B cell (primary cell): ENCODE measurements at regions not wholly inside any gene's neighbourhood (a gene's known extent, or its start where the extent isn't known, plus 50 kb on each side); places are given as distances from the start of the nearest gene placed in this dataset.

ENCODE experiments used
- ATAC-seq: fragments of 200-7000 bp; cut with Tn5 transposase; one replicate; pipeline ENCODE4 v1.10.0; 2021; ENCODE audit warnings: low read depth, mild to moderate bottlenecking, moderate number of reproducible peaks, moderate library complexity
- CTCF ChIA-PET: fragments of 350-600 bp; sonication (Branson Sonifier 250); formaldehyde crosslinking; loops from one replicate; lab custom pipeline; 2021; ENCODE audit warnings: antibody characterized with exemption, inconsistent platforms; lab: Charles Lee
- POLR2A ChIA-PET: fragments of 350-600 bp; sonication (Branson Sonifier 250); formaldehyde crosslinking; loops from one replicate; lab custom pipeline; 2021; ENCODE audit warnings: antibody characterized with exemption; lab: Charles Lee
- DNase-seq: peaks from one replicate; pipeline ENCODE4 v3.0.0; 2013
- H2AFZ ChIP-seq: 2 replicates; pipeline ENCODE4 v1.6.1; 2012; ENCODE audit warnings: mild to moderate bottlenecking, low read depth, low read length; ENCODE audit not compliant: insufficient read depth, poor library complexity, severe bottlenecking
- H3K27ac ChIP-seq, 2 donors: 1 replicate in 1 of 2; 2 replicates in 1 of 2; pipeline ENCODE4 v1.5.1; 2012 to 2013; ENCODE audit warnings: low read length in 2 of 2, mild to moderate bottlenecking in 2 of 2, moderate library complexity in 1 of 2
- H3K27me3 ChIP-seq, 4 experiments: fragments of 200-600 bp in 1 of 4; sonication (generic) in 1 of 4; replicated peaks in 1 of 4; 1 replicate in 2 of 4; 2 replicates in 2 of 4; pipeline versions ENCODE4 v1.6.1 to v1.7.0; 2013 to 2016; ENCODE audit warnings: low read length in 3 of 4, mild to moderate bottlenecking in 2 of 4, mixed read lengths in 1 of 4, moderate library complexity in 1 of 4; ENCODE audit not compliant: insufficient read depth in 4 of 4, control insufficient read depth in 3 of 4; ENCODE audit errors: control extremely low read depth in 1 of 4
- H3K36me3 ChIP-seq, 2 experiments: replicated peaks in 1 of 2; 1 replicate in 1 of 2; 2 replicates in 1 of 2; pipeline versions ENCODE4 v1.6.1 to v1.7.1; 2013; ENCODE audit warnings: low read length in 1 of 2; ENCODE audit not compliant: insufficient read depth in 2 of 2, control insufficient read depth in 1 of 2; ENCODE audit errors: control extremely low read depth in 1 of 2, extremely low read depth in 1 of 2
- H3K4me1 ChIP-seq, 2 donors: fragments of 200-600 bp in 1 of 2; sonication (generic) in 1 of 2; 1 replicate in 1 of 2; 2 replicates in 1 of 2; pipeline versions ENCODE4 v1.5.1 to v1.6.1; 2013 to 2017; ENCODE audit warnings: low read length in 2 of 2; ENCODE audit not compliant: control insufficient read depth in 2 of 2, insufficient read depth in 2 of 2
- H3K4me2 ChIP-seq: replicated peaks from 2 replicates; pipeline ENCODE3; 2012; ENCODE audit warnings: mild to moderate bottlenecking, low read depth, low read length; ENCODE audit not compliant: poor library complexity, severe bottlenecking
- H3K4me3 ChIP-seq, 5 experiments: fragments of 200-600 bp in 1 of 5; sonication (generic) in 1 of 5; 1 replicate in 3 of 5; 2 replicates in 2 of 5; pipeline versions ENCODE4 v1.5.1 to v1.7.0; 2011 to 2016; ENCODE audit warnings: low read length in 4 of 5, mild to moderate bottlenecking in 4 of 5, low read depth in 2 of 5, control low read depth in 1 of 5, moderate library complexity in 1 of 5; ENCODE audit not compliant: insufficient read depth in 1 of 5; ENCODE audit errors: control extremely low read depth in 1 of 5, extremely low read depth in 1 of 5
- H3K79me2 ChIP-seq: fragments of 200-600 bp; sonication (generic); one replicate; pipeline ENCODE4 v1.6.0; 2016; ENCODE audit warnings: low read length; ENCODE audit not compliant: control insufficient read depth, insufficient read depth
- H3K9ac ChIP-seq: fragments of 200-600 bp; sonication (generic); 2 replicates; pipeline ENCODE4 v1.6.1; 2017; ENCODE audit warnings: mild to moderate bottlenecking, low read length, moderate library complexity
- H3K9me3 ChIP-seq, 3 donors: one replicate each; pipeline versions ENCODE4 v1.6.1 to v1.7.1; 2013; ENCODE audit warnings: low read length in 2 of 3; ENCODE audit not compliant: control insufficient read depth in 2 of 3, insufficient read depth in 1 of 3; ENCODE audit errors: control extremely low read depth in 1 of 3
- H4K20me1 ChIP-seq: 2 replicates; pipeline ENCODE4 v1.6.0; 2012; ENCODE audit warnings: mild to moderate bottlenecking, low read length; ENCODE audit not compliant: insufficient read depth, control insufficient read depth, poor library complexity, severe bottlenecking
- H3K27ac Mint-ChIP-seq: one replicate; pipeline ENCODE4 v1.8.0; 2021; ENCODE audit warnings: mixed read lengths
- H3K27me3 Mint-ChIP-seq: one replicate; pipeline ENCODE4 v1.8.0; 2021; ENCODE audit warnings: mixed read lengths
- H3K4me1 Mint-ChIP-seq: one replicate; pipeline ENCODE4 v1.8.0; 2021; ENCODE audit warnings: mixed read lengths
- H3K4me3 Mint-ChIP-seq: one replicate; pipeline ENCODE4 v1.8.0; 2021; ENCODE audit warnings: mixed read lengths
- H3K9me3 Mint-ChIP-seq: one replicate; pipeline ENCODE4 v1.8.0; 2022; ENCODE audit warnings: mixed read lengths; ENCODE audit not compliant: insufficient read depth
- CTCF ChIP-seq: fragments of 200-600 bp; IDR thresholded peaks from one replicate; pipeline ENCODE4 v1.8.0; 2022; ENCODE audit warnings: antibody characterized with exemption, mild to moderate bottlenecking
- EZH2 ChIP-seq: IDR thresholded peaks from 2 replicates; pipeline ENCODE4 v1.6.1; 2012; ENCODE audit warnings: borderline replicate concordance, low read depth, mild to moderate bottlenecking, moderate library complexity, low read length; ENCODE audit not compliant: insufficient read depth, poor library complexity, severe bottlenecking
- WGBS: methylation state at CpG from one replicate; pipeline ENCODE4 v1.1.5; 2013; ENCODE audit warnings: missing lambda C conversion rate; ENCODE audit not compliant: insufficient coverage; 5-methylcytosine and 5-hydroxymethylcytosine counted together
- intact Hi-C: fragments of 100-400 bp; cut with micrococcal nuclease; formaldehyde crosslinking; loops from one replicate; pipeline ENCODE4 v1.10.0; 2022

- TF ChIP-seq EZH2 = no peak
- no peak for TF ChIP-seq CTCF
- Histone ChIP-seq H4K20me1 (no peaks in the 10 kb centered on the region), H3K4me3 (no peak overlapping the region), H3K4me1 (no peaks in the 10 kb centered on the region), H3K27me3 (no peaks in the 10 kb centered on the region), H3K4me2 (no peak overlapping the region), H3K36me3 (no peaks in the 10 kb centered on the region), H3K79me2 (no peaks in the 10 kb centered on the region), H2AFZ (no peak overlapping the region), H3K9ac (no peak overlapping the region), H3K27ac (no peak overlapping the region), H3K9me3 (peaks cover 0 to 2% (median 0%) of the 10 kb centered on the region in 3 donors)
- CTCF ChIA-PET = no interaction called here
- 79% methylated on average over 2 of the region's 4 CpGs for WGBS
- no peaks in the 10 kb centered on the region for H3K4me1 Mint-ChIP-seq
- H3K4me3 Mint-ChIP-seq = no peak overlapping the region
- intact Hi-C loops = no loop called here
- H3K27me3 Mint-ChIP-seq = no peaks in the 10 kb centered on the region
- H3K9me3 Mint-ChIP-seq = peaks cover 5% of the 10 kb centered on the region
- ATAC-seq (no peak), DNase-seq (no peak)
- POLR2A ChIA-PET = no interaction called here
- no peak overlapping the region for H3K27ac Mint-ChIP-seq
Measured at GRCh38 chr6:147627411-147627810, 118.9 kb downstream of the SAMD5 start.

GRCh38 chr6:147633191-147633590 lies 124.7 kb downstream of the SAMD5 start:
- intact Hi-C loops = no loop called here
- peaks cover 4% of the 10 kb centered on the region for H3K9me3 Mint-ChIP-seq
- Histone ChIP-seq H2AFZ (no peak overlapping the region), H3K36me3 (no peaks in the 10 kb centered on the region), H3K4me3 (no peak overlapping the region), H3K9ac (no peak overlapping the region), H3K79me2 (no peaks in the 10 kb centered on the region), H3K27ac (no peak overlapping the region), H3K4me2 (no peak overlapping the region), H4K20me1 (no peaks in the 10 kb centered on the region), H3K9me3 (no peaks in the 10 kb centered on the region), H3K27me3 (no peaks in the 10 kb centered on the region), H3K4me1 (no peaks in the 10 kb centered on the region)
- CTCF ChIA-PET = interaction anchor here (0.6 kb wide), 1 partner anchor 34 kb away, joined by 3 read pairs; no protein-coding TSS in a partner anchor
- ATAC-seq = no peak
- no peaks in the 10 kb centered on the region for H3K27me3 Mint-ChIP-seq
- no peak for DNase-seq
- 100% methylated on average over 4 of the region's 9 CpGs for WGBS
- H3K4me3 Mint-ChIP-seq = no peak overlapping the region
- POLR2A ChIA-PET = no interaction called here
- no peak overlapping the region for H3K27ac Mint-ChIP-seq
- no peaks in the 10 kb centered on the region for H3K4me1 Mint-ChIP-seq
- TF ChIP-seq EZH2 = no peak
- no peak for TF ChIP-seq CTCF
